GM23338 (cell line): ENCODE measurements at regions not wholly inside any gene's neighbourhood (a gene's known extent, or its start where the extent isn't known, plus 50 kb on each side); places are given as distances from the start of the nearest gene placed in this dataset.

Experiments used
- ATAC-seq: fragments of 200-7000 bp; cut with Tn5 transposase; 3 replicates; pipeline ENCODE4 v1.9.1; 2020
- DNase-seq: peaks from one replicate; pipeline ENCODE4 v3.0.0-alpha.2; 2015; ENCODE audit warnings: low spot score
- H2AFZ ChIP-seq: fragments of 200-600 bp; sonication (generic); 2 replicates; pipeline ENCODE4 v1.8.0; 2016; ENCODE audit warnings: antibody characterized with exemption, mild to moderate bottlenecking, moderate library complexity
- H3F3A ChIP-seq: fragments of 200-600 bp; sonication (generic); replicated peaks from 2 replicates; pipeline ENCODE4 v1.8.0; 2017; ENCODE audit warnings: antibody characterized with exemption, mixed run types, low read depth
- H3K27ac ChIP-seq: fragments of 200-600 bp; sonication (generic); 2 replicates; pipeline ENCODE4 v1.6.1; 2016; ENCODE audit warnings: low read depth
- H3K27me3 ChIP-seq: fragments of 200-600 bp; sonication (generic); 2 replicates; pipeline ENCODE4 v1.8.0; 2016; ENCODE audit warnings: mild to moderate bottlenecking, mixed run types, moderate library complexity; ENCODE audit not compliant: insufficient read depth
- H3K36me3 ChIP-seq: fragments of 200-600 bp; sonication (generic); 2 replicates; pipeline ENCODE4 v1.8.0; 2016; ENCODE audit warnings: mild to moderate bottlenecking; ENCODE audit not compliant: insufficient read depth
- H3K4me1 ChIP-seq: fragments of 200-600 bp; sonication (generic); 2 replicates; pipeline ENCODE4 v1.8.0; 2016; ENCODE audit warnings: mild to moderate bottlenecking, moderate library complexity; ENCODE audit not compliant: insufficient read depth
- H3K4me2 ChIP-seq: fragments of 200-600 bp; sonication (generic); 2 replicates; pipeline ENCODE4 v1.7.1; 2017; ENCODE audit warnings: mixed run types
- H3K4me3 ChIP-seq: fragments of 200-600 bp; sonication (generic); 2 replicates; pipeline ENCODE4 v1.6.1; 2016; ENCODE audit warnings: mixed run types
- H3K79me2 ChIP-seq: fragments of 200-600 bp; sonication (generic); replicated peaks from 2 replicates; pipeline ENCODE4 v1.8.0; 2017; ENCODE audit warnings: mild to moderate bottlenecking; ENCODE audit not compliant: insufficient read depth
- H3K9me2 ChIP-seq: fragments of 200-600 bp; sonication (generic); 2 replicates; pipeline ENCODE4 v1.8.0; 2017; ENCODE audit not compliant: insufficient read depth
- H4K20me1 ChIP-seq: fragments of 200-600 bp; sonication (generic); replicated peaks from 2 replicates; pipeline ENCODE4 v1.8.0; 2017; ENCODE audit warnings: mild to moderate bottlenecking; ENCODE audit not compliant: insufficient read depth
- H3K27ac Mint-ChIP-seq: 2 replicates; pipeline ENCODE4 v1.8.0; 2020; ENCODE audit warnings: inconsistent platforms, mild to moderate bottlenecking, moderate library complexity, mixed read lengths
- H3K27me3 Mint-ChIP-seq: 3 replicates; pipeline ENCODE4 v1.8.0; 2022; ENCODE audit warnings: low read depth, mild to moderate bottlenecking, moderate library complexity, mixed read lengths, inconsistent platforms; ENCODE audit not compliant: insufficient read depth, poor library complexity
- H3K36me3 Mint-ChIP-seq: 3 replicates; pipeline ENCODE4 v1.8.0; 2021; ENCODE audit warnings: low read depth, mild to moderate bottlenecking, inconsistent platforms, moderate library complexity, mixed read lengths
- H3K4me1 Mint-ChIP-seq: 3 replicates; pipeline ENCODE4 v1.8.0; 2020; ENCODE audit warnings: mild to moderate bottlenecking, inconsistent platforms, mixed read lengths
- H3K4me3 Mint-ChIP-seq: 3 replicates; pipeline ENCODE4 v1.8.0; 2021; ENCODE audit warnings: moderate library complexity, mild to moderate bottlenecking, inconsistent platforms, mixed read lengths
- H3K9me3 Mint-ChIP-seq: 3 replicates; pipeline ENCODE4 v1.8.0; 2020; ENCODE audit warnings: moderate library complexity, mild to moderate bottlenecking, inconsistent platforms, mixed read lengths
- CREB1 ChIP-seq: fragments of 250-450 bp; sonication (Bioruptor Pico); IDR thresholded peaks from 2 replicates; pipeline ENCODE4 v1.5.0; 2020; ENCODE audit warnings: low read depth, mild to moderate bottlenecking, moderate library complexity
- CTCF ChIP-seq, 2 experiments: fragments of 200-600 bp in 1 of 2; sonication (generic) in 1 of 2; conservative IDR thresholded peaks; 2 replicates each; pipeline versions ENCODE4 v1.5.1 to v1.6.1; 2016 to 2017; ENCODE audit warnings: antibody characterized with exemption in 2 of 2, low read depth in 2 of 2, mild to moderate bottlenecking in 2 of 2, moderate library complexity in 1 of 2
- NANOG ChIP-seq: IDR thresholded peaks from 2 replicates; pipeline ENCODE4 v1.6.1; 2016; ENCODE audit warnings: antibody characterized with exemption, borderline replicate concordance
- STAT1 ChIP-seq: IDR thresholded peaks from one replicate; pipeline ENCODE4 v1.6.1; 2016; ENCODE audit warnings: antibody characterized with exemption; ENCODE audit not compliant: unreplicated experiment
- ZNF331 ChIP-seq: fragments of 250-450 bp; sonication (Bioruptor Pico); IDR thresholded peaks from 2 replicates; pipeline ENCODE4 v1.5.0; 2020; ENCODE audit warnings: low read depth, mild to moderate bottlenecking, moderate library complexity
- ZNF462 ChIP-seq: fragments of 250-450 bp; sonication (Bioruptor Pico); IDR thresholded peaks from 2 replicates; pipeline ENCODE4 v1.5.0; 2020; ENCODE audit warnings: mild to moderate bottlenecking, moderate library complexity

DNA sequence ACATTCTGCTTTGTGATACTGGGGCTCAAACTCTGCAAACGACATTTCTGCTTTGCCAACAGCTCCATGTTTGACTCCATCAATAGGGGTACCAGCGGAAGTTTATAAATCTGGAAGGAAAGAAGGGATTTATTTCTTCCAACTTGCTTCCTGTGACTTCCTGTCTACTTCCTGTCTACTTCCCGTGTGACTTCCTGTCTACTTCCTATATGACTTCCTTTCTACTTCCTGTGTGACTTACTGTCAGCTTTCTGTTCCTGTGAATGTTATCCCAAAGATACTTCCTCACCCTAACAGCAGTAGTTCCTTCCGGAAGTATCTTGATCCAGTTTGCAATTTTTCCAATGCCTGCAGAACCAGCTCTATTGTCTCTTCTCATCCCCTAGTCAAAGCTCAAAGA is 52.0 kb upstream of the MBOAT2 start:
- no peaks in the 10 kb centered on the region for H4K20me1 ChIP-seq
- H3K9me2 ChIP-seq, result no peaks in the 10 kb centered on the region
- ATAC-seq (no peak), DNase-seq (no peak)
- no peaks in the 10 kb centered on the region for H3K4me1 ChIP-seq
- Mint-ChIP-seq H3K27me3 (no peaks in the 10 kb centered on the region), H3K4me1 (no peaks in the 10 kb centered on the region), H3K36me3 (no peaks in the 10 kb centered on the region), H3K9me3 (no peaks in the 10 kb centered on the region), H3K27ac (no peak overlapping the region), H3K4me3 (no peak overlapping the region)
- no peaks in the 10 kb centered on the region for H3K36me3 ChIP-seq
- H3K27ac ChIP-seq, result no peak overlapping the region
- no peak overlapping the region for H3K4me3 ChIP-seq
- H3F3A ChIP-seq, result no peaks in the 10 kb centered on the region
- no peaks in the 10 kb centered on the region for H3K27me3 ChIP-seq
- no peak overlapping the region for H2AFZ ChIP-seq
- no peak for TF ChIP-seq ZNF331
- TF ChIP-seq NANOG, result no peak
- no peak for TF ChIP-seq CREB1 (CRISPR knock-in tag)
- TF ChIP-seq CTCF (conservative IDR thresholded peaks at IDR 0.05; ENCODE audit: low read depth in 2 of 2), result no peak
- TF ChIP-seq STAT1, result no peak
- TF ChIP-seq ZNF462, result no peak
- H3K4me2 ChIP-seq, result no peak overlapping the region
- no peaks in the 10 kb centered on the region for H3K79me2 ChIP-seq
